ENCODE measurements at regions not wholly inside any gene's neighbourhood (a gene's known extent, or its start where the extent isn't known, plus 50 kb on each side); places are given as distances from the start of the nearest gene placed in this dataset.

DNA sequence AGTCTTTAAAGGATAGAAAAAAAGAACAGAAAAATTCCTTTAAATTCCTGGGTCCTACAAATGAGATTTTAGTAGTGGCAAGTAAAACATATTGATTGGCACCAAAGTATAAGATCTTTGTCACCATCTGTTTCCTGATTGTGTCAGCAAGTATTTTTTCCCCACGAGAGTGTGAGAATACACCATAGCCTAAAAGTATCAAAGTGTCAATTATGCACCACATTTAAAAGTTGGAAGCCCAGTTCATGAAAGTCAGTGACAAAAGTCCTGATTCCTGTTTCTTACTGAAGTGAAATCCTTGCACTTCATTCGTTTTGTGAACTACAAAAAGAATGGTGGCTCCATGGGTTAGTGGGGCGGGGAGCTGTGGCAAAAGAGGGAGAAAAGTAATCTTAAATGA lies 83.8 kb upstream of the DPH6 start:
- Histone ChIP-seq H3K4me2 (ENCODE audit: insufficient read depth, low read length) (no peak overlapping the region), H3K36me3 (ENCODE audit: control insufficient read depth, insufficient read depth, low read length) (no peaks in the 10 kb centered on the region), H3K4me3 (no peak overlapping the region), H3K9me1 (ENCODE audit: control insufficient read depth, insufficient read depth, low read length) (no peaks in the 10 kb centered on the region), H3K9me3 (replicated peaks; ENCODE audit: control insufficient read depth, insufficient read depth, low read depth, low read length) (no peaks in the 10 kb centered on the region), H3K27ac (ENCODE audit: extremely low read depth, low read depth, low read length) (no peak overlapping the region), H3K9ac (ENCODE audit: insufficient read depth in 1 of 2, low read depth in 2 of 2, low read length in 2 of 2) (no peak overlapping the region), H4K20me1 (replicated peaks; ENCODE audit: control insufficient read depth, insufficient read depth, low read length) (no peaks in the 10 kb centered on the region), H3K27me3 (ENCODE audit: control insufficient read depth in 2 of 2, insufficient read depth in 2 of 2, low read length in 2 of 2) (peaks cover 0 to 4% of the 10 kb centered on the region in 2 experiments; a peak in 1 of 5 replicates), H3K79me2 (ENCODE audit: control insufficient read depth, insufficient read depth, low read length) (no peaks in the 10 kb centered on the region), H2AFZ (ENCODE audit: low read depth, low read length) (no peak overlapping the region), H3K4me1 (replicated peaks in 1 of 2; ENCODE audit: control insufficient read depth in 2 of 2, insufficient read depth in 2 of 2, low read length in 2 of 2) (peaks cover 0 to 7% of the 10 kb centered on the region in 2 experiments; a peak in 3 of 5 replicates)
- POLR2A ChIA-PET: no interaction called here
- no peak for FAIRE-seq
- CTCF ChIA-PET (ENCODE audit: low intra/inter-chr PET ratio): no interaction called here
- in situ Hi-C loops (cut with MboI): no loop called here
- no peak for TF ChIP-seq ETV1 (tag; conservative IDR thresholded peaks at IDR 0.05; ENCODE audit: low read depth)
- no peak for TF ChIP-seq PTBP1 (IDR thresholded peaks at IDR 0.05; ENCODE audit: low read depth, low read length)
- no peak for TF ChIP-seq HDAC2 (IDR thresholded peaks at IDR 0.05)
- TF ChIP-seq ZNF699 (CRISPR knock-in tag; IDR thresholded peaks at IDR 0.05; ENCODE audit: insufficient replicate concordance): no peak
- TF ChIP-seq ZBTB7A (IDR thresholded peaks at IDR 0.05; ENCODE audit: borderline replicate concordance, control insufficient read depth, low read depth, low read length): no peak
- no peak for TF ChIP-seq L3MBTL2 (IDR thresholded peaks at IDR 0.05)
- TF ChIP-seq ETS1 (conservative IDR thresholded peaks at IDR 0.05; ENCODE audit: control insufficient read depth, low read depth, low read length): no peak
- TF ChIP-seq, protein P1, sequence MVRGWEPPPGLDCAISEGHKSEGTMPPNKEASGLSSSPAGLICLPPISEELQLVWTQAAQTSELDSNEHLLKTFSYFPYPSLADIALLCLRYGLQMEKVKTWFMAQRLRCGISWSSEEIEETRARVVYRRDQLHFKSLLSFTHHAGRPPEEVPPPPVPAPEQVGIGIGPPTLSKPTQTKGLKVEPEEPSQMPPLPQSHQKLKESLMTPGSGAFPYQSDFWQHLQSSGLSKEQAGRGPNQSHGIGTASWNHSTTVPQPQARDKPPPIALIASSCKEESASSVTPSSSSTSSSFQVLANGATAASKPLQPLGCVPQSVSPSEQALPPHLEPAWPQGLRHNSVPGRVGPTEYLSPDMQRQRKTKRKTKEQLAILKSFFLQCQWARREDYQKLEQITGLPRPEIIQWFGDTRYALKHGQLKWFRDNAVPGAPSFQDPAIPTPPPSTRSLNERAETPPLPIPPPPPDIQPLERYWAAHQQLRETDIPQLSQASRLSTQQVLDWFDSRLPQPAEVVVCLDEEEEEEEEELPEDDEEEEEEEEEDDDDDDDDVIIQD (CRISPR knock-in tag; IDR thresholded peaks at IDR 0.05): no peak
- no TSS peak for BruUV-seq (replicated peaks)
- ATAC-seq: no peak
- intact Hi-C loops (cut with micrococcal nuclease): no loop called here
- DNase-seq (ENCODE audit: extremely low read depth in 1 of 4, low spot score in 3 of 4): no peak
- WGBS (ENCODE audit: insufficient coverage, low coverage, missing lambda C conversion rate): 5% methylated on average over 3 of the region's 3 CpGs
